ENCODE measurements at regions not wholly inside any gene's neighbourhood (a gene's known extent, or its start where the extent isn't known, plus 50 kb on each side); places are given as distances from the start of the nearest gene placed in this dataset.

- TF ChIP-seq, protein P1, sequence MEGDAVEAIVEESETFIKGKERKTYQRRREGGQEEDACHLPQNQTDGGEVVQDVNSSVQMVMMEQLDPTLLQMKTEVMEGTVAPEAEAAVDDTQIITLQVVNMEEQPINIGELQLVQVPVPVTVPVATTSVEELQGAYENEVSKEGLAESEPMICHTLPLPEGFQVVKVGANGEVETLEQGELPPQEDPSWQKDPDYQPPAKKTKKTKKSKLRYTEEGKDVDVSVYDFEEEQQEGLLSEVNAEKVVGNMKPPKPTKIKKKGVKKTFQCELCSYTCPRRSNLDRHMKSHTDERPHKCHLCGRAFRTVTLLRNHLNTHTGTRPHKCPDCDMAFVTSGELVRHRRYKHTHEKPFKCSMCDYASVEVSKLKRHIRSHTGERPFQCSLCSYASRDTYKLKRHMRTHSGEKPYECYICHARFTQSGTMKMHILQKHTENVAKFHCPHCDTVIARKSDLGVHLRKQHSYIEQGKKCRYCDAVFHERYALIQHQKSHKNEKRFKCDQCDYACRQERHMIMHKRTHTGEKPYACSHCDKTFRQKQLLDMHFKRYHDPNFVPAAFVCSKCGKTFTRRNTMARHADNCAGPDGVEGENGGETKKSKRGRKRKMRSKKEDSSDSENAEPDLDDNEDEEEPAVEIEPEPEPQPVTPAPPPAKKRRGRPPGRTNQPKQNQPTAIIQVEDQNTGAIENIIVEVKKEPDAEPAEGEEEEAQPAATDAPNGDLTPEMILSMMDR (IDR thresholded peaks at IDR 0.05): no peak
- no peak for TF ChIP-seq POLR2A (IDR thresholded peaks at IDR 0.05)
Observed at GRCh38 chr7:1361016-1361755, 98.1 kb downstream of the MICALL2 start.

Measured in heart left ventricle (tissue), 13 donors.